H7 (cell line): ENCODE measurements at regions not wholly inside any gene's neighbourhood (a gene's known extent, or its start where the extent isn't known, plus 50 kb on each side); places are given as distances from the start of the nearest gene placed in this dataset.

Experiments used
- DNase-seq: peaks from one replicate; pipeline ENCODE4 v3.0.0; 2012
- H3K27me3 ChIP-seq: 2 replicates; pipeline ENCODE4 v1.6.0; 2011; ENCODE audit warnings: mild to moderate bottlenecking, low read length; ENCODE audit not compliant: control insufficient read depth, insufficient read depth
- H3K36me3 ChIP-seq: replicated peaks from 2 replicates; pipeline ENCODE4 v1.5.1; 2011; ENCODE audit warnings: low read length; ENCODE audit not compliant: control insufficient read depth, insufficient read depth
- H3K4me3 ChIP-seq: 2 replicates; pipeline ENCODE4 v1.5.1; 2011; ENCODE audit warnings: low read depth, mild to moderate bottlenecking, control low read depth, low read length, moderate library complexity; ENCODE audit not compliant: insufficient read depth

DNA sequence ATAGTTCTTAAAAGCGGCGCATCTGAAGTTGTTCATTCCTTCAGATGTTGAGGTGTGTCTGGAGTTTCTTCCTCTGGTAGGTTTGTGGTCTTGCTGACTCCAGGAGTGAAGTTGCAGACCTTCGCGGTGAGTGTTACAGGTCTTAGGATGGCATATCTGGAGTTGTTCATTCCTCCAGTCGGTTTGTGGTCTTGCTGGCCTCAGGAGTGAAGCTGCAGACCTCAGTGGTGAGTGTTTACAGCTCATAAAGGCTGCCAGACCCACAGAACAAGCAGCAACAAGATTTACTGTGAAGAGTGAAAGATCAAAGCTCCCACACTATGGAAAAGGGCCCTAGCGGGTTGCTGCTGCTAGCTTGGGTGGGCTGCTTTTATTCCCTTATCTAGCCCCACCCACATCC, 201.7 kb upstream of the PDGFD start:
- no peaks in the 10 kb centered on the region for H3K27me3 ChIP-seq
- no peaks in the 10 kb centered on the region for H3K36me3 ChIP-seq
- no peak for DNase-seq
- no peak overlapping the region for H3K4me3 ChIP-seq

DNA sequence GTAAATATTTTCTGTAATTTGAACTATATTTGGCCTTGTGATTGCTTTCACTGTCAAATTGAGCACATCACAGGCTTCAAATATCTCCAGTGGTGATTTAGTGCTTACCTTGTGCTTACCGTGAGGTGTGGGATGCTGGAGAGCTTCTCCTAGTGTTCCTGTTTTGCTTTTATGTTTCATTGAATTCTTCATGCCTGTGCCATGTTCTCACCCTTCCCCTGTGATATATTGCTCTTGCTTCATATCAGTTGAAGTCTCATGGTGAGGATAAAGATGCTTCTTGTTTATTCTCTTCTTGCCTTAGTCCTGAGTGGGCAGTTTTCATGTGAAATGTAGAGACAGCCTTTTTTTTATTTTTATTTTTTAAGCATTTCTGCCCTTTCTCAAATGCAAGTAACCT, 198.0 kb upstream of the PDGFD start:
- Histone ChIP-seq H3K27me3 (no peaks in the 10 kb centered on the region), H3K4me3 (no peak overlapping the region), H3K36me3 (no peaks in the 10 kb centered on the region)
- no peak for DNase-seq

DNA sequence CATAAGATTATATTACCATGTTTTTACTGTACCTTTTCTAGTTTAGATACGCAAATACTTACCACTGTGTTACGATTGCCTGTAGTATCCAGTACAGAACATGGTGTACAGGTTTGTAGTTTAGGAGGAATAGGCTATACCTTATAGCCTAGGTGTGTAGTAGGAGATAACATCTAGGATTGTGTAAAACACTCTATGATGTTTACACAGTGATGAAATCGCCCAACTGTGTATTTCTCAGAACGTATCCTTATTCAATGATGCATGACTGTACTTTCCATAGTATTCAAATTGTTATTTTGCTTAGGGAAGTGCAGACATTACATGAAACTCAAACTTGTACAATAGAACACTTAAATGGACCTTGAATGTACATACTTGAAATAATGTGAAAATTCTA, 188.1 kb upstream of the PDGFD start:
- H3K4me3 ChIP-seq, result no peak overlapping the region
- DNase-seq, result no peak
- no peaks in the 10 kb centered on the region for H3K36me3 ChIP-seq
- no peaks in the 10 kb centered on the region for H3K27me3 ChIP-seq

DNA sequence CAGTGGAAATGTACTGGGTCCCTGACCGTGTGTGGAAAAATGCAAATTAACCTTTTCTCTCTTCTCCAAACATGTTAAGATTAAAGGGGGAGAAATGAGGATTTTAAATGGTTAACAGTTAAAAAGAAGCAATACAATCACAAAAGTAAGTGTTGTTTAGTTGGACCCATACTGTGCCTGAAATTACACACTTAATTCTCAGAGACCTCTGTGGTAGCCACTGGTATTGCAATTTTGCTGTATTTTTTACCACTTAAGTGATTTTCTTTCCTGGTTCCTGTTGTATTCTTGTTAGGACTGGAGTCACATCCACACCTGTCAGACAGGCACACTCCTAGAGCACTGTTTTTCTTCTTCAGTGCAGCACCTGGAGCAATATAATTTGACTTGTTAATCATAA, 179.6 kb upstream of the PDGFD start:
- Histone ChIP-seq H3K36me3 (no peaks in the 10 kb centered on the region), H3K4me3 (no peak overlapping the region), H3K27me3 (no peaks in the 10 kb centered on the region)
- DNase-seq, result no peak

DNA sequence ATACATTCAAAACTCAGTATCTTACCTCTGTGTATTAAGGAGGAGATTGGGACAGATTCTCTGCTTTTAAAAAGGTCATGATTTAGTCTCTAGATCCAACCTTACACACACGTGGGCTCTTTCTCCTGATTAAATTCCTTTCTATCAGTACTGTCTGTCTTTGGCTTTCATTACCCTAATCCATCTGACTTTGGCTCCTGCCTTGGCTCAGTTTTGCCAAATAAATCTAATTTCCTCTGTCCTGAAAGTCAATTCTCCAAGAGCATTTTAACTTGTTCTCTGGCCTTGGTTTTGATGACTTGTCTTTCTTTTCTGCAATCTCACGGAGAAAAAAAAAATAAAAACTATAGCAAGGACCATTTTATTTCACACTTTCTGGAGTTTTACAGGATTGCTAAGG, 176.6 kb upstream of the PDGFD start:
- H3K36me3 ChIP-seq, result no peaks in the 10 kb centered on the region
- DNase-seq, result no peak

DNA sequence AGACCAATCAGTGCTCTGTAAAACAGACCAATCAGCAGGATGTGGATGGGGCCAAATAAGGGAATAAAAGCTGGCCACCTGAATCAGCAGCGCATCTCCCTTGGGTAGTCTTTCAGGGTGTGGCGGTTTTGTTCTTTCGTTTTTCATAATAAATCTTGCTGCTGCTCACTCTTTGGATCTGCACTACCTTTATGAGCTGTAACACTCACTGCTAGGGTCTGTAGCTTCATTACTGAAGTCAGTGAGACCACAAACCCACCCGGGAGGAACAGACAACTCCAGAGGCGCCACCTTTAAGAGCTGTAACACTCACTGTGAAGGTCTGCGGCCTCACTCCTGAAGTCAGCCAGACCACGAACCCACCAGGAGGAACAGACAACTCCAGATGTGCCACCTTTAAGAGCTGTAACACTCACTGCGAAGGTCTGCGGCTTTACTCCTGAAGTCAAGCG, 175.5 kb upstream of the PDGFD start:
- Histone ChIP-seq H3K27me3 (no peaks in the 10 kb centered on the region), H3K4me3 (no peak overlapping the region), H3K36me3 (no peaks in the 10 kb centered on the region)
- DNase-seq, result no peak

More for the DNA sequence above, 176.6 kb upstream of the PDGFD start:
- Histone ChIP-seq H3K27me3 (no peaks in the 10 kb centered on the region), H3K4me3 (no peak overlapping the region)

DNA sequence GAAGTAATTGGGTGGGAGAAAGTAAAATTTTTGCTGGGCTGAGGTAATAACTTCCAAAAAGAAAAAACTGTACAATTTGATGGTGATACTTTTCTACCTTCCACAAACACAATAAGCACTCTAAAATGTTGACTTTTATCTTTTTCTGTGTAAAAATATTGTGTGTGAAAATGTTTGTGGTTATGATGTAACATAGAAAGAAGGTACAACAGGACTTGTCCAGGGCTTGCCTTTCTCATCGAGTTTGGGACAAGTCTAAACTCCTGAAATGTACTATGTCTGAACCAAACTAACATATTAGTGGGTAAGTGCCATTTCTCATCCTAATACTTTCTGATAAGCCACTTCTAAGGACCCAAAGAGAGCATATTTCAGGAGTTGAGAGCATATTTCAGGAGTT, 174.2 kb upstream of the PDGFD start:
- no peaks in the 10 kb centered on the region for H3K27me3 ChIP-seq
- DNase-seq, result no peak
- no peaks in the 10 kb centered on the region for H3K36me3 ChIP-seq
- no peak overlapping the region for H3K4me3 ChIP-seq

DNA sequence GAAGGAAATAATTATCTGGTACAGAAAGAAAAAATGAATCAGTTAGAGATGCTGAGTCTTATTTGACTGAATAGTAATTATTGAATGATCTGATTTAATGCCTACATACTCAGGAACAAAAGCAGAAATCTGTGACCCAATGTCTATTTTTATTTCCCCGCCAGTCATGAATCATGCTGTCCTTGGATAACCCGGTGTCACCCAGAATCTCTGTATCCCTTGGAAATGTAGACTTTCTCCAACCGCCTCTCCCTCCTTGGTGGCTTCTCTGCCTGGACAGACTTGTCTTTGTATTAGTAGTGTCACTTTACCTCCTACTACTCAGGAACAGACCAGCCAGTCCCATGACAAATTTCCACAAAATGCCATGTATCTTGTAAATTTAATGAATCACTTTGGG, 173.3 kb upstream of the PDGFD start:
- no peak for DNase-seq
- no peaks in the 10 kb centered on the region for H3K27me3 ChIP-seq
- no peaks in the 10 kb centered on the region for H3K36me3 ChIP-seq
- no peak overlapping the region for H3K4me3 ChIP-seq

DNA sequence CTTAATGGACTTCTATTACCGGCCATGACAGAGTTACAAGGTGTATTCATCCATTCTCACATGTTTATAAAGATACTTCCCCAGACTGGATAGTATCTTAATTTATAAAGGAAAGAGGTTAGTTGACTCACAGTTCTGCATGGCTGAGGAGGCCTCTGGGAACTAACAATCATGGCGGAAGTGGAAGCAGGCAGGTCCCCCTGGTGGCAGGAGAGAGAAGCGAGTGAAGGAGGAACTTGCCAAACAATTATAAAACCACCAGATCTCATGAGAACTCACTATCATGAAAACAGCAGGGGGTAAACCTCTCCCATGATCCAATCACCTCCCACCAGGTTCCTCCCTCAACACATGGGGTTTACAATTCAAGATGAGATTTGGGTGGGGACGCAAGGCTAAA, 170.0 kb upstream of the PDGFD start:
- no peak overlapping the region for H3K4me3 ChIP-seq
- no peak for DNase-seq
- H3K27me3 ChIP-seq, result no peaks in the 10 kb centered on the region
- H3K36me3 ChIP-seq, result no peaks in the 10 kb centered on the region

DNA sequence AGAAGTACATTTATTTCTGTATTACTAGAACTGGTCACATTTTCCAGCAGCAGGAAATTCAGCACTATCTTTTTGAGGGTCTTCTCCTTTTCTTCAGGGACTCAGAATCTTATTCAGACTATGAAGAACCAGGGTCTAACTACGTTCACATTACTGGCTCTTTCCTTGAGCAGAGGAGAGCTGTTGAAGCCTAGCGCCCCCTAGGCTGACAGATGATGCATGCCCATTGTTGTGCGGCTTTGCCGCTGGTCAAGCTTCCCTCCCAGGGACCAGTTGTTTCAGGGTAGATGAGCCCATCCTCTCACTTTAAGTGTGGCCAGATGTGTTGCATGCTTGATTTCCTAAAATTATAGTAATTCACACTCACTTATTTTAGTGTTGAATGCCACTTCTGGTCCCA, 168.2 kb upstream of the PDGFD start:
- Histone ChIP-seq H3K4me3 (no peak overlapping the region), H3K27me3 (no peaks in the 10 kb centered on the region), H3K36me3 (no peaks in the 10 kb centered on the region)
- peak; percentile 11 for DNase-seq

DNA sequence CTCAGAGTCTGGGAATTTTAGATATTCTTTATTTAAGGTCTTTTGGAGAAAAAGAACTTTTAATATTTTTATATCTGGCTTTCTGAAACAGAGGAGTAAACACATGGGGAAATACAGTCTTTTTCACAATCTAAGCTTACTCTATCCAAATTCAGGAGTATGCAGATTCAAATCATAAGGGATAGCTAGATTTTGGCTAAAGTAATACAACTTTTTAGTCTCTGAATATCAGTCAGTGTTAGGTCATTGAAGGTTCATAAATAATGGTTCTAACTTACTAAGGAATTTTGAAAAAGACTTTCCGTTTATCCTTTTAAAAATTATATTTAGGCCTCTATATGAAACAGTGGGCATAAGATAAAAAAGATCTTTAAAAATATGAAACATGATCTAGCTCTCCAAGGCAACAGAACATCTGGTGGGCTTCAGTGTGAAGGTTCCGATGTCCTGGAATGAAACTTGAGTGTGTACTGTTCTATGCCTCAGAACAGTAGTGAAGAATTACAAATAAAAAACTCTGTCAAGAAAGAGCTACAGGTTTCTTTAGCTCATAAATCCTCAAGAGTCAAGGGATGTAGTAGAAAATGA, 165.2 kb upstream of the PDGFD start:
- no peak for DNase-seq
- Histone ChIP-seq H3K27me3 (no peaks in the 10 kb centered on the region), H3K4me3 (no peak overlapping the region), H3K36me3 (no peaks in the 10 kb centered on the region)

DNA sequence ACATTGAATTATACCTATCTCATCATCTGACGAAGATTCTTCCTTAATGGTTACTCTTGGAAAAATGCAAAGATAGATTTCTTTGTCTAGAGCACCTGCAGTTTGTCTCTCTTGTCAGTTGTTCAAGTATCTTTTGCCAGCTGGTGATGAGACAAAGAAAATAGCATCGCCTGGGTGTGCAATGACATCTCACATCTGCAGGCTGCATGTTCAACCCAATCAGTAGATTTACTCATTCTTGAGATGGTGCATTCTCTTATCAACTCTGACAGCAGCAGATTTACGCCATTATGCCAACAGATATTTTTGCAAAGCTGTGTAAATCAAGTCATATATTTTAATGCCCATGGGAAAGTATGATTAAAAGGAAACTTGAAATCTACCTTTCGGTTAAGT, 164.6 kb upstream of the PDGFD start:
- Histone ChIP-seq H3K27me3 (no peaks in the 10 kb centered on the region), H3K36me3 (no peaks in the 10 kb centered on the region), H3K4me3 (no peak overlapping the region)
- no peak for DNase-seq

DNA sequence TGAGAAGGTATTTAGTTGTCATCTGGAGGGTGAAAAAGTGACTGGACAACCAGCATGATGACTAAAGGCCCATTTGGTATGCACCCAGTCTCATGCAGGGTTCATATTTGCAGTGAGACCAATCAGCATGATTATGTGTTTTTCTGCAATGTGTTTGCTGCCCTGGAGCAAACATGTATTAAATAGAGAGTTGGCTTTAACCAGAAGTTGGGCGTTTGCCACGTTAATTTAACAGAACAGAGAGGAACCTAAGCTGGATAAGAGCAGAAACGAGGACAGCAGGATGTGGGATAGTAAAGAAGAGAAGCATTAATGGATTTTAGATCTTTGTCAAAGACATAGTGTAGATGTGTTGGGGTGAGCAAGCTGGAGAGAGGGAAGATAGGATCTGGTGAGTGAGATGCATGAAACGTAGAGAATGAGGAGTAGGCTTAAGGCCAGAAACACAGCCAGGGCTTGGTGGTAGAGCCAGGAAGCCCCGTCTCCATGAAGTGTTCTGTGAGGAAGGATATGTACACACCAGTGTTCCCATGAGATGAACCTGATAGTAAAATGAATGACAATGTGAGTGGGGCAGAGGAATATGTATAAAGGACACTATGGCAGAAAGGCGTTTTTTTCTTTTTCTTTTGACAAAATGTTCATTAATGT, 164.0 kb upstream of the PDGFD start:
- DNase-seq, result no peak
- Histone ChIP-seq H3K4me3 (no peak overlapping the region), H3K36me3 (no peaks in the 10 kb centered on the region)

DNA sequence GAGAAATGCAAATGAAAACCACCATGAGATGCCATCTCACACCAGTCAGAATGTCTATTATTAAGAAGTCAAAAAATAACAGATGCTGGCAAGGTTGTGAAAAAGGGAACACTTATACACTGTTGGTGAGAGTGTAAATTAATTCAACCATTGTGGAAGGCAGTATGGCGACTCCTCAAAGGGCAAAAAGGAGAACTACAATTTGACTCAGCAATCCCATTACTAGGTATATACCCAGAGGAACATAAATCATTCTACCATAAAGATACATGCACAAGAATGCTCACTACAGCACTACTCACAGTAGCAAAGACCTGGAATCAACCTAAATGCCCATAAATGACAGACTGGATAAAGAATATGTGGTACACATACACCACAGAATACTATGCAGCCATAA, 161.1 kb upstream of the PDGFD start:
- Histone ChIP-seq H3K27me3 (no peaks in the 10 kb centered on the region), H3K4me3 (no peak overlapping the region), H3K36me3 (no peaks in the 10 kb centered on the region)
- no peak for DNase-seq

More for the DNA sequence above, 164.0 kb upstream of the PDGFD start:
- no peaks in the 10 kb centered on the region for H3K27me3 ChIP-seq

DNA sequence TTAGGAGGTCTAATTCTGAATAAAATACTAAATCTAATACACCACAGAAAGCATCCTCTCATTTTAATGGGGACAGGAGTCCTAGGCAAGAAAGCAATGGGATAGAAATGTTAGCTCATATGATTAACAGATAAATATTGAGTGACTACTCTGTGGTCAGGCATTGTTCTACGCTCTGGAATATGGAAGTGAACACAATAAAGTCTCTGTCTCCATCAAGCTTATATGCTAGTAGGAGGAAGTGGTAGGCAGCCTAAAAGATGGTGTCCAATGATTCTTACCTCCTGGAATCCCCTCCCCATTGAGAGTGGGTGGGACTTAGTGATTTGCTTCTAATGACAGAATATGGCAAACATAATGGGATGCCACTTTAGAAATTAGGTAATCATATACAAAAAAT, 160.3 kb upstream of the PDGFD start:
- H3K36me3 ChIP-seq, result no peaks in the 10 kb centered on the region
- no peaks in the 10 kb centered on the region for H3K27me3 ChIP-seq
- H3K4me3 ChIP-seq, result no peak overlapping the region
- no peak for DNase-seq

DNA sequence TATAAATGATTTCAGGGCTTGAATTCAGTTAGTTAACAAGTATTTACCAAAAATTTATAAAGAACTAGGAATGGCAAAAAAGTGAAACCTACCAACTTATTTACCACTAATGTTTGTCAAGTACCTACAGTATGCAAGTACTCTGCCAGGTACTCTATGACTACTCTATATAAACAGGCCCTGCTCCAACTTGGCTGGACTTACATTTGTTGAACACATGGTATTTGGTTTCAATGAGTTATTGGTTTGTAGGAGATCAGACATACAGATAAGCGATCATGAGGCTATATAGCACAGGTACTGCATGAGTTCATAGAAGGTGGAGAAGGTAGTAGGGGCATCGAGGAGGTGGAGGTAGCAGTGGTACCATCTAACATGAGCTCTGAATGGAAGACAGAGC, 159.9 kb upstream of the PDGFD start:
- H3K27me3 ChIP-seq, result no peaks in the 10 kb centered on the region
- DNase-seq, result no peak
- no peaks in the 10 kb centered on the region for H3K36me3 ChIP-seq
- H3K4me3 ChIP-seq, result no peak overlapping the region
